ENCODE measurements at regions not wholly inside any gene's neighbourhood (a gene's known extent, or its start where the extent isn't known, plus 50 kb on each side); places are given as distances from the start of the nearest gene placed in this dataset.

DNA sequence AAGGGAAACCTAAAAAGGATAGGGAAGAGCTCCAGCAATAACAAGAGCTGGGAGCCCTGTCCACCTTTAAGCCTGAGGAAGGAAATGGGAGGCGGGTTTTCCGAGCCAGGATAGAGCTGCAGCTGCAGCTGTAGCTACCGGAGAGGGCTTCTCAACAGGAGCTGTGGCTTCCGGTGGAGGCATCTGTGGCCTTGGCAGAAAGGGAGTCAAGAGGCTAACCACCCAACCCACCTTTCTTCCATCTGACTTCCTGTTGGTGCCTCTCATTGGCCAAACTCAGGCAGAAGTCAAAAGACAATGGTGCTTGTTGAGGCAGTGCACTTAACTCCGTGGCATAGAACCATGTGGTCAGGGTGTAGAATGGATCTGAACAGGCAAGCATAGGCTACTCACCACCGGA is 313.1 kb upstream of the DAB1 start:
- H2AFZ ChIP-seq (ENCODE audit: low read length), result no peak overlapping the region
- TF ChIP-seq EZH2 (IDR thresholded peaks at IDR 0.05; ENCODE audit: low read length, unreplicated experiment) (no peak), EZH2phosphoT487 (IDR thresholded peaks at IDR 0.05; ENCODE audit: borderline replicate concordance, low read length) (no peak)
- TF ChIP-seq, protein P1, sequence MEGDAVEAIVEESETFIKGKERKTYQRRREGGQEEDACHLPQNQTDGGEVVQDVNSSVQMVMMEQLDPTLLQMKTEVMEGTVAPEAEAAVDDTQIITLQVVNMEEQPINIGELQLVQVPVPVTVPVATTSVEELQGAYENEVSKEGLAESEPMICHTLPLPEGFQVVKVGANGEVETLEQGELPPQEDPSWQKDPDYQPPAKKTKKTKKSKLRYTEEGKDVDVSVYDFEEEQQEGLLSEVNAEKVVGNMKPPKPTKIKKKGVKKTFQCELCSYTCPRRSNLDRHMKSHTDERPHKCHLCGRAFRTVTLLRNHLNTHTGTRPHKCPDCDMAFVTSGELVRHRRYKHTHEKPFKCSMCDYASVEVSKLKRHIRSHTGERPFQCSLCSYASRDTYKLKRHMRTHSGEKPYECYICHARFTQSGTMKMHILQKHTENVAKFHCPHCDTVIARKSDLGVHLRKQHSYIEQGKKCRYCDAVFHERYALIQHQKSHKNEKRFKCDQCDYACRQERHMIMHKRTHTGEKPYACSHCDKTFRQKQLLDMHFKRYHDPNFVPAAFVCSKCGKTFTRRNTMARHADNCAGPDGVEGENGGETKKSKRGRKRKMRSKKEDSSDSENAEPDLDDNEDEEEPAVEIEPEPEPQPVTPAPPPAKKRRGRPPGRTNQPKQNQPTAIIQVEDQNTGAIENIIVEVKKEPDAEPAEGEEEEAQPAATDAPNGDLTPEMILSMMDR (conservative IDR thresholded peaks at IDR 0.05; ENCODE audit: low read depth, low read length), result no peak
- no peaks in the 10 kb centered on the region for H3K79me2 ChIP-seq (ENCODE audit: low read length)
- H3K27ac ChIP-seq (ENCODE audit: low read length), result no peak overlapping the region
- no peak for DNase-seq
- no peak overlapping the region for H3K9ac ChIP-seq (ENCODE audit: low read length)
- no peaks in the 10 kb centered on the region for H3K4me1 ChIP-seq (ENCODE audit: insufficient read depth, low read length)
- H3K9me3 ChIP-seq (ENCODE audit: low read length), result 0 out of 2 replicates have a peak, but pooled peaks cover 3% of the 10 kb centered on the region
- ChIA-PET CTCF (no interaction called here), POLR2A (ENCODE audit: unreplicated experiment) (no interaction called here)
- no peaks in the 10 kb centered on the region for H4K20me1 ChIP-seq (ENCODE audit: low read length)
- no peak overlapping the region for H3K4me2 ChIP-seq (ENCODE audit: low read length)
- intact Hi-C loops (cut with micrococcal nuclease), result no loop called here
- no peak for ATAC-seq
- no peaks in the 10 kb centered on the region for H3K36me3 ChIP-seq (ENCODE audit: low read depth, low read length)
- H3F3A ChIP-seq (ENCODE audit: low read length, unreplicated experiment), result no peaks in the 10 kb centered on the region
- H3K9me2 ChIP-seq (replicated peaks; ENCODE audit: low read length), result no peaks in the 10 kb centered on the region
- no peak overlapping the region for H3K4me3 ChIP-seq (ENCODE audit: low read length)
- BruUV-seq (replicated peaks), result no TSS peak
- H3K27me3 ChIP-seq (ENCODE audit: low read length), result no peaks in the 10 kb centered on the region

GRCh38 chr1:57729181-57729580 is 305.3 kb upstream of the DAB1 start:
- ATAC-seq, result no peak
- CTCF ChIA-PET, result no interaction called here

DNA sequence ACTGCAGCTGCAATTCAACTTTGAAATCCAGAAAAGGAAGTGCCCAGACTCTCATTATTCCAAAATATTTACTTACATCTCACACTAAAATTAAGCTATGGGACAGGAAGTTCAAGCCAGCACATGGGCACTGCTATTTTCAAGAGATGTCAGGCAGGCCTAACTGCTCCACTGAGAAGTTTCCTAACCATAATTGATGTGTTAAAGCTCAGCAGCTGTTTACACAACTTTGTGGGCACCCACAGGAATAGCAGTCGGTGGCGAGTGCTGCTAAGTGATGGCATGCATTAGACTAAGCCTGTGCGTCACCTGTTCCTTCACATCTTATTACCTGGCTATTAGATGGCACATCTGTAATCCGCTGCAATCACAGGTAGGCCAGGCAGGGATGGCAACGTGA is 303.3 kb upstream of the DAB1 start:
- Histone ChIP-seq H3F3A (ENCODE audit: low read length, unreplicated experiment) (no peaks in the 10 kb centered on the region), H3K4me2 (ENCODE audit: low read length) (no peak overlapping the region), H3K27ac (ENCODE audit: low read length) (no peak overlapping the region), H3K9me3 (ENCODE audit: low read length) (no peaks in the 10 kb centered on the region), H3K36me3 (ENCODE audit: low read depth, low read length) (no peaks in the 10 kb centered on the region), H3K79me2 (ENCODE audit: low read length) (no peaks in the 10 kb centered on the region), H3K9ac (ENCODE audit: low read length) (no peak overlapping the region), H3K4me3 (ENCODE audit: low read length) (no peak overlapping the region), H3K27me3 (ENCODE audit: low read length) (no peaks in the 10 kb centered on the region), H4K20me1 (ENCODE audit: low read length) (no peaks in the 10 kb centered on the region), H3K9me2 (replicated peaks; ENCODE audit: low read length) (no peaks in the 10 kb centered on the region), H2AFZ (ENCODE audit: low read length) (no peak overlapping the region), H3K4me1 (ENCODE audit: insufficient read depth, low read length) (no peaks in the 10 kb centered on the region)
- intact Hi-C loops (cut with micrococcal nuclease), result no loop called here
- BruUV-seq (replicated peaks), result no TSS peak
- CTCF ChIA-PET, result no interaction called here
- POLR2A ChIA-PET (ENCODE audit: unreplicated experiment), result no interaction called here
- ATAC-seq, result no peak
- TF ChIP-seq EZH2 (IDR thresholded peaks at IDR 0.05; ENCODE audit: low read length, unreplicated experiment) (no peak), EZH2phosphoT487 (IDR thresholded peaks at IDR 0.05; ENCODE audit: borderline replicate concordance, low read length) (no peak)
- TF ChIP-seq, protein P1 (conservative IDR thresholded peaks at IDR 0.05; ENCODE audit: low read depth, low read length), result no peak
- no peak for DNase-seq

More at GRCh38 chr1:57729181-57729580, 305.3 kb upstream of the DAB1 start:
- BruUV-seq (replicated peaks), result no TSS peak
- Histone ChIP-seq H3K27ac (ENCODE audit: low read length) (no peak overlapping the region), H2AFZ (ENCODE audit: low read length) (no peak overlapping the region), H3K4me2 (ENCODE audit: low read length) (no peak overlapping the region), H3K36me3 (ENCODE audit: low read depth, low read length) (no peaks in the 10 kb centered on the region), H3K4me1 (ENCODE audit: insufficient read depth, low read length) (no peaks in the 10 kb centered on the region), H3F3A (ENCODE audit: low read length, unreplicated experiment) (no peaks in the 10 kb centered on the region), H3K9me2 (replicated peaks; ENCODE audit: low read length) (no peaks in the 10 kb centered on the region), H3K27me3 (ENCODE audit: low read length) (no peaks in the 10 kb centered on the region), H3K4me3 (ENCODE audit: low read length) (no peak overlapping the region), H4K20me1 (ENCODE audit: low read length) (no peaks in the 10 kb centered on the region), H3K79me2 (ENCODE audit: low read length) (no peaks in the 10 kb centered on the region), H3K9ac (ENCODE audit: low read length) (no peak overlapping the region), H3K9me3 (ENCODE audit: low read length) (no peaks in the 10 kb centered on the region)
- DNase-seq, result no peak
- TF ChIP-seq EZH2 (IDR thresholded peaks at IDR 0.05; ENCODE audit: low read length, unreplicated experiment) (no peak), EZH2phosphoT487 (IDR thresholded peaks at IDR 0.05; ENCODE audit: borderline replicate concordance, low read length) (no peak)
- TF ChIP-seq, protein P1 (conservative IDR thresholded peaks at IDR 0.05; ENCODE audit: low read depth, low read length), result no peak
- intact Hi-C loops (cut with micrococcal nuclease), result no loop called here
- POLR2A ChIA-PET (ENCODE audit: unreplicated experiment), result no interaction called here

Measured in PC-3 (cell line).